ENCODE measurements at regions not wholly inside any gene's neighbourhood (a gene's known extent, or its start where the extent isn't known, plus 50 kb on each side); places are given as distances from the start of the nearest gene placed in this dataset.

DNA sequence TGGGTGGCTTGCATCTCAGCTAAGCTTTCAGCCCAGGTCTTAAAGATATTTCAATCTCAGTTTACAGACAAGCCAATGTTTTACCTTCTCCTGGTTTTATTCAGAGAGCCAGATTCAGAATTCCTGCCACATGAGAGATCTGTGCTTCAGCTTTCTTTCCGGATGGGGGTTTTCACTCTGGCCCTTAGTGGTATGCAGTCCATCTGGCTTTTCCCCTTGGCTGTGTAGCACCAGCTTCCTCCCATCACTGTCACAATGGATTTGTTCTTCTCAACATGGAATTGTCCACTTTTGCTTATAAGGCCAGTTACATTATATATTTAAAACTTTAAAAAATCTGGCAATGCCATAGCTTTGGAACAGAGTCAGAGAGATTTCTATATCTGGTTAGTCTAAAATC, 303.9 kb downstream of the ETS1 start:
- Histone ChIP-seq H2AFZ (ENCODE audit: low read depth, low read length) (no peak overlapping the region), H3K27me3 (ENCODE audit: insufficient read depth, low read length) (no peaks in the 10 kb centered on the region), H3K9me3 (ENCODE audit: insufficient read depth, low read depth, low read length) (no peaks in the 10 kb centered on the region), H3K4me2 (ENCODE audit: low read length) (no peak overlapping the region), H3K36me3 (ENCODE audit: insufficient read depth, low read length) (no peaks in the 10 kb centered on the region), H3K4me3 (ENCODE audit: insufficient read depth, low read depth, low read length) (no peak overlapping the region), H3K4me1 (ENCODE audit: insufficient read depth, low read length) (no peaks in the 10 kb centered on the region), H3K79me2 (ENCODE audit: insufficient read depth, low read length) (no peaks in the 10 kb centered on the region), H3K9ac (ENCODE audit: low read length) (no peak overlapping the region), H3K27ac (ENCODE audit: low read depth, low read length) (no peak overlapping the region), H4K20me1 (ENCODE audit: insufficient read depth, low read length) (no peaks in the 10 kb centered on the region)
- no peaks in the 10 kb centered on the region for H3K27me3 Mint-ChIP-seq (ENCODE audit: low read depth, unreplicated experiment)
- peak overlapping the region; percentile 79 for H3K27ac Mint-ChIP-seq (ENCODE audit: unreplicated experiment)
- H3K4me3 Mint-ChIP-seq (ENCODE audit: unreplicated experiment) = no peak overlapping the region
- DNase-seq (ENCODE audit: low read depth) (peak; percentile 23), FAIRE-seq (no peak)
- H3K4me1 Mint-ChIP-seq (ENCODE audit: low read depth, unreplicated experiment) = peaks cover 10% of the 10 kb centered on the region
- no peaks in the 10 kb centered on the region for H3K36me3 Mint-ChIP-seq (ENCODE audit: low read depth, unreplicated experiment)
- TF ChIP-seq EZH2 (IDR thresholded peaks at IDR 0.05; ENCODE audit: insufficient read depth, low read length) = no peak
- TF ChIP-seq, protein P1, sequence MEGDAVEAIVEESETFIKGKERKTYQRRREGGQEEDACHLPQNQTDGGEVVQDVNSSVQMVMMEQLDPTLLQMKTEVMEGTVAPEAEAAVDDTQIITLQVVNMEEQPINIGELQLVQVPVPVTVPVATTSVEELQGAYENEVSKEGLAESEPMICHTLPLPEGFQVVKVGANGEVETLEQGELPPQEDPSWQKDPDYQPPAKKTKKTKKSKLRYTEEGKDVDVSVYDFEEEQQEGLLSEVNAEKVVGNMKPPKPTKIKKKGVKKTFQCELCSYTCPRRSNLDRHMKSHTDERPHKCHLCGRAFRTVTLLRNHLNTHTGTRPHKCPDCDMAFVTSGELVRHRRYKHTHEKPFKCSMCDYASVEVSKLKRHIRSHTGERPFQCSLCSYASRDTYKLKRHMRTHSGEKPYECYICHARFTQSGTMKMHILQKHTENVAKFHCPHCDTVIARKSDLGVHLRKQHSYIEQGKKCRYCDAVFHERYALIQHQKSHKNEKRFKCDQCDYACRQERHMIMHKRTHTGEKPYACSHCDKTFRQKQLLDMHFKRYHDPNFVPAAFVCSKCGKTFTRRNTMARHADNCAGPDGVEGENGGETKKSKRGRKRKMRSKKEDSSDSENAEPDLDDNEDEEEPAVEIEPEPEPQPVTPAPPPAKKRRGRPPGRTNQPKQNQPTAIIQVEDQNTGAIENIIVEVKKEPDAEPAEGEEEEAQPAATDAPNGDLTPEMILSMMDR (IDR thresholded peaks at IDR 0.05; ENCODE audit: insufficient read depth, low read depth, low read length) = no peak
- H3K9me3 Mint-ChIP-seq (ENCODE audit: unreplicated experiment) = no peaks in the 10 kb centered on the region

GRCh38 chr11:128282053-128282452, 305.3 kb downstream of the ETS1 start:
- peaks cover 13% of the 10 kb centered on the region for H3K4me1 Mint-ChIP-seq (ENCODE audit: low read depth, unreplicated experiment)

GRCh38 chr11:128279866-128280265, 307.5 kb downstream of the ETS1 start:
- Mint-ChIP-seq H3K4me3 (ENCODE audit: unreplicated experiment) (no peak overlapping the region), H3K27ac (ENCODE audit: unreplicated experiment) (no peak overlapping the region), H3K27me3 (ENCODE audit: low read depth, unreplicated experiment) (no peaks in the 10 kb centered on the region), H3K9me3 (ENCODE audit: unreplicated experiment) (no peaks in the 10 kb centered on the region), H3K36me3 (ENCODE audit: low read depth, unreplicated experiment) (no peaks in the 10 kb centered on the region), H3K4me1 (ENCODE audit: low read depth, unreplicated experiment) (peaks cover 13% of the 10 kb centered on the region)
- no peaks in the 10 kb centered on the region for H3K4me1 ChIP-seq (ENCODE audit: insufficient read depth, low read length)
- H3K9me3 ChIP-seq (ENCODE audit: insufficient read depth, low read depth, low read length) = no peaks in the 10 kb centered on the region
- no peak overlapping the region for H3K9ac ChIP-seq (ENCODE audit: low read length)
- H3K79me2 ChIP-seq (ENCODE audit: insufficient read depth, low read length) = no peaks in the 10 kb centered on the region
- DNase-seq (ENCODE audit: low read depth) (peak; percentile 54), FAIRE-seq (no peak)
- H3K27ac ChIP-seq (ENCODE audit: low read depth, low read length) = no peak overlapping the region
- no peak for TF ChIP-seq EZH2 (IDR thresholded peaks at IDR 0.05; ENCODE audit: insufficient read depth, low read length)
- TF ChIP-seq, protein P1 (IDR thresholded peaks at IDR 0.05; ENCODE audit: insufficient read depth, low read depth, low read length) = no peak
- H3K27me3 ChIP-seq (ENCODE audit: insufficient read depth, low read length) = no peaks in the 10 kb centered on the region
- no peaks in the 10 kb centered on the region for H3K36me3 ChIP-seq (ENCODE audit: insufficient read depth, low read length)
- H2AFZ ChIP-seq (ENCODE audit: low read depth, low read length) = no peak overlapping the region
- H3K4me3 ChIP-seq (ENCODE audit: insufficient read depth, low read depth, low read length) = no peak overlapping the region
- H3K4me2 ChIP-seq (ENCODE audit: low read length) = no peak overlapping the region
- H4K20me1 ChIP-seq (ENCODE audit: insufficient read depth, low read length) = no peaks in the 10 kb centered on the region

More at GRCh38 chr11:128282053-128282452, 305.3 kb downstream of the ETS1 start:
- H3K79me2 ChIP-seq (ENCODE audit: insufficient read depth, low read length) = no peaks in the 10 kb centered on the region
- no peaks in the 10 kb centered on the region for H3K36me3 ChIP-seq (ENCODE audit: insufficient read depth, low read length)
- no peaks in the 10 kb centered on the region for H3K27me3 ChIP-seq (ENCODE audit: insufficient read depth, low read length)
- FAIRE-seq (no peak), DNase-seq (ENCODE audit: low read depth) (no peak)
- no peak overlapping the region for H2AFZ ChIP-seq (ENCODE audit: low read depth, low read length)
- H3K4me2 ChIP-seq (ENCODE audit: low read length) = no peak overlapping the region
- no peaks in the 10 kb centered on the region for H3K9me3 ChIP-seq (ENCODE audit: insufficient read depth, low read depth, low read length)
- H3K27me3 Mint-ChIP-seq (ENCODE audit: low read depth, unreplicated experiment) = no peaks in the 10 kb centered on the region
- no peaks in the 10 kb centered on the region for H3K36me3 Mint-ChIP-seq (ENCODE audit: low read depth, unreplicated experiment)
- H3K4me3 ChIP-seq (ENCODE audit: insufficient read depth, low read depth, low read length) = no peak overlapping the region
- H3K9ac ChIP-seq (ENCODE audit: low read length) = no peak overlapping the region
- H4K20me1 ChIP-seq (ENCODE audit: insufficient read depth, low read length) = no peaks in the 10 kb centered on the region
- no peak overlapping the region for H3K27ac ChIP-seq (ENCODE audit: low read depth, low read length)
- no peak overlapping the region for H3K27ac Mint-ChIP-seq (ENCODE audit: unreplicated experiment)
- H3K9me3 Mint-ChIP-seq (ENCODE audit: unreplicated experiment) = no peaks in the 10 kb centered on the region
- H3K4me1 ChIP-seq (ENCODE audit: insufficient read depth, low read length) = no peaks in the 10 kb centered on the region
- TF ChIP-seq, protein P1 (IDR thresholded peaks at IDR 0.05; ENCODE audit: insufficient read depth, low read depth, low read length) = no peak
- no peak for TF ChIP-seq EZH2 (IDR thresholded peaks at IDR 0.05; ENCODE audit: insufficient read depth, low read length)
- no peak overlapping the region for H3K4me3 Mint-ChIP-seq (ENCODE audit: unreplicated experiment)

All from astrocyte (in vitro differentiated cells and primary cell).